K562 (cell line): ENCODE measurements at regions not wholly inside any gene's neighbourhood (a gene's known extent, or its start where the extent isn't known, plus 50 kb on each side); places are given as distances from the start of the nearest gene placed in this dataset.

Source experiments
- ATAC-seq: fragments of 200-7000 bp; cut with Tn5 transposase; 3 replicates; pipeline ENCODE4 v1.9.1; 2020; ENCODE audit warnings: moderate library complexity
- BruUV-seq: library from RNA; stranded (reverse); fragments of 400-500 nt; replicated peaks from 2 replicates; lab custom pipeline; 2021; lab: Mats Ljungman, UMichigan
- CTCF ChIA-PET: fragments of 300-600 bp; formaldehyde crosslinking; extraction: SDS; loops from one replicate; lab custom pipeline; 2021; ENCODE audit warnings: low intra/inter-chr PET ratio; lab: Yijun Ruan, JAX
- POLR2A ChIA-PET: fragments of 300-600, 350-650 bp; sonication (Branson Sonifier 250); formaldehyde crosslinking; extraction: SDS; loops from one replicate; lab custom pipeline; 2021; ENCODE audit warnings: antibody characterized with exemption, inconsistent platforms; lab: Yijun Ruan, JAX
- DNase-seq, 4 experiments: peaks; one replicate each; pipeline versions ENCODE4 v3.0.0 to v3.0.0-alpha.2; 2011 to 2018; ENCODE audit warnings: low spot score in 3 of 4, mixed read lengths in 3 of 4; ENCODE audit errors: extremely low read depth in 1 of 4
- FAIRE-seq: peaks from 2 replicates; lab custom pipeline; 2011; peaks lifted over from hg19 to GRCh38; lab: Jason Lieb, UNC
- H2AFZ ChIP-seq: 2 replicates; pipeline ENCODE4 v1.6.0; 2011; ENCODE audit warnings: low read depth, low read length, control low read depth, inconsistent platforms
- H3K27ac ChIP-seq: fragments of 200-600 bp; 3 replicates; pipeline ENCODE4 v1.8.0; 2011; ENCODE audit warnings: low read depth, mild to moderate bottlenecking, control low read depth, inconsistent platforms, low read length, moderate library complexity, mixed read lengths; ENCODE audit errors: extremely low read depth
- H3K27me3 ChIP-seq, 2 experiments: fragments of 300-600 bp in 1 of 2; 2 replicates in 1 of 2; 3 replicates in 1 of 2; pipeline versions ENCODE4 v1.6.0 to v1.8.0; 2011; ENCODE audit warnings: inconsistent platforms in 2 of 2, low read length in 2 of 2, mild to moderate bottlenecking in 1 of 2, mixed read lengths in 1 of 2, moderate library complexity in 1 of 2; ENCODE audit not compliant: control insufficient read depth in 2 of 2, insufficient read depth in 2 of 2
- H3K36me3 ChIP-seq: fragments of 300-600 bp; 3 replicates; pipeline ENCODE4 v1.8.0; 2011; ENCODE audit warnings: mild to moderate bottlenecking, low read length, inconsistent platforms; ENCODE audit not compliant: control insufficient read depth, insufficient read depth
- H3K4me1 ChIP-seq, 2 experiments: fragments of 200-600 bp in 1 of 2; replicated peaks in 1 of 2; 2 replicates in 1 of 2; 3 replicates in 1 of 2; pipeline versions ENCODE4 v1.5.1 to v1.8.0; 2011; ENCODE audit warnings: inconsistent platforms in 2 of 2, low read length in 2 of 2, mild to moderate bottlenecking in 1 of 2, mixed read lengths in 1 of 2, moderate library complexity in 1 of 2; ENCODE audit not compliant: control insufficient read depth in 2 of 2, insufficient read depth in 2 of 2
- H3K4me2 ChIP-seq: 2 replicates; pipeline ENCODE4 v1.6.1; 2011; ENCODE audit warnings: low read length, control low read depth, inconsistent platforms, mixed read lengths; ENCODE audit not compliant: insufficient read depth
- H3K4me3 ChIP-seq: fragments of 200-600 bp; sonication (generic), shearing (Covaris generic); 2 replicates; pipeline ENCODE4 v1.5.1; 2016; ENCODE audit warnings: control low read depth, inconsistent platforms
- H3K79me2 ChIP-seq: fragments of 200-600 bp; 3 replicates; pipeline ENCODE4 v1.8.0; 2011; ENCODE audit warnings: low read length, inconsistent platforms; ENCODE audit not compliant: control insufficient read depth, insufficient read depth
- H3K9ac ChIP-seq, 2 experiments: 2 replicates each; pipeline versions ENCODE4 v1.6.0 to v1.6.1; 2011; ENCODE audit warnings: low read depth in 2 of 2, low read length in 2 of 2, control low read depth in 1 of 2, inconsistent platforms in 1 of 2, mild to moderate bottlenecking in 1 of 2, mixed read lengths in 1 of 2; ENCODE audit not compliant: insufficient read depth in 1 of 2
- H3K9me1 ChIP-seq: one replicate; pipeline ENCODE4 v1.6.0; 2011; ENCODE audit warnings: inconsistent platforms, mild to moderate bottlenecking, low read length, moderate library complexity; ENCODE audit not compliant: control insufficient read depth, insufficient read depth
- H3K9me3 ChIP-seq: replicated peaks from 2 replicates; pipeline ENCODE4 v1.5.1; 2011; ENCODE audit warnings: low read depth, low read length, inconsistent platforms; ENCODE audit not compliant: control insufficient read depth, insufficient read depth
- H4K20me1 ChIP-seq: replicated peaks from 2 replicates; pipeline ENCODE4 v1.6.1; 2011; ENCODE audit warnings: low read length, inconsistent platforms, mixed read lengths; ENCODE audit not compliant: control insufficient read depth, insufficient read depth
- ATF7 ChIP-seq: fragments of 450-650 bp; IDR thresholded peaks from 2 replicates; pipeline ENCODE4 v1.7.1; 2014; ENCODE audit warnings: mild to moderate bottlenecking, moderate library complexity
- CGGBP1 ChIP-seq: fragments of 250-450 bp; sonication (Bioruptor Pico); IDR thresholded peaks from 2 replicates; pipeline ENCODE4 v1.9.0; 2021; ENCODE audit warnings: mild to moderate bottlenecking
- CHD2 ChIP-seq: IDR thresholded peaks from 2 replicates; pipeline ENCODE4 v1.6.1; 2011; ENCODE audit warnings: low read depth, low read length
- E2F8 ChIP-seq: fragments of 450-650 bp; IDR thresholded peaks from 2 replicates; pipeline ENCODE4 v1.7.1; 2018; ENCODE audit warnings: mild to moderate bottlenecking, low read depth; ENCODE audit not compliant: partially characterized antibody
- FIP1L1 ChIP-seq: fragments of 200-400 bp; formaldehyde crosslinking; IDR thresholded peaks from 2 replicates; pipeline ENCODE4 v1.6.1; 2018; ENCODE audit warnings: mild to moderate bottlenecking, low read depth, low read length; ENCODE audit not compliant: poor library complexity, severe bottlenecking
- LCOR ChIP-seq: sonication (generic); formaldehyde crosslinking; IDR thresholded peaks from 2 replicates; pipeline ENCODE4 v1.8.0; 2022; ENCODE audit warnings: mild to moderate bottlenecking, missing genetic modification reagents
- MCM3 ChIP-seq: fragments of 450-650 bp; IDR thresholded peaks from 2 replicates; pipeline ENCODE4 v1.6.1; 2016
- MECOM ChIP-seq: fragments of 250-450 bp; sonication (Bioruptor Pico); IDR thresholded peaks from 2 replicates; pipeline ENCODE4 v1.8.0; 2022; ENCODE audit warnings: inconsistent platforms
- MTF1 ChIP-seq: fragments of 250-450 bp; sonication (Bioruptor Pico); IDR thresholded peaks from 2 replicates; pipeline ENCODE4 v1.9.0; 2021; ENCODE audit warnings: moderate library complexity, mild to moderate bottlenecking, inconsistent platforms, borderline replicate concordance
- TCF7L2 ChIP-seq: fragments of 150-350 bp; IDR thresholded peaks from 2 replicates; pipeline ENCODE4 v1.6.1; 2016; ENCODE audit warnings: low read depth, mild to moderate bottlenecking, low read length, moderate library complexity
- TEAD2 ChIP-seq: fragments of 450-650 bp; IDR thresholded peaks from 2 replicates; pipeline ENCODE4 v1.6.1; 2016; ENCODE audit warnings: missing genetic modification characterization, control low read depth, missing compliant biosample characterization
- TFE3 ChIP-seq: fragments of 450-650 bp; formaldehyde crosslinking; IDR thresholded peaks from 2 replicates; pipeline ENCODE4 v1.4.0; 2020; ENCODE audit warnings: mild to moderate bottlenecking, mixed read lengths
- ZNF174 ChIP-seq: fragments of 250-450 bp; sonication (Bioruptor Pico); IDR thresholded peaks from 2 replicates; pipeline ENCODE4 v1.4.0; 2020; ENCODE audit warnings: mild to moderate bottlenecking
- ZNF23 ChIP-seq: fragments of 250-450 bp; sonication (Bioruptor Pico); IDR thresholded peaks from 2 replicates; pipeline ENCODE4 v1.4.0; 2020; ENCODE audit warnings: mild to moderate bottlenecking
- ZNF57 ChIP-seq: fragments of 450-650 bp; formaldehyde crosslinking; IDR thresholded peaks from 2 replicates; pipeline ENCODE4 v1.4.0; 2020; ENCODE audit warnings: mild to moderate bottlenecking, moderate library complexity
- ZNF740 ChIP-seq, 3 experiments: fragments of 200-800 bp in 1 of 3; sonication (Bioruptor generic) in 1 of 3; sonication (generic) in 1 of 3; formaldehyde crosslinking in 1 of 3; IDR thresholded peaks; 2 replicates each; pipeline versions ENCODE4 v1.6.1 to v1.8.0; 2016 to 2022; ENCODE audit warnings: mild to moderate bottlenecking in 2 of 3, missing compliant biosample characterization in 2 of 3, missing genetic modification characterization in 2 of 3, missing genetic modification reagents in 1 of 3
- WGBS: fragments of 100-300 bp; shearing (Covaris generic); methylation state at CpG from one replicate; pipeline ENCODE4 v1.1.6; 2016; ENCODE audit warnings: low coverage, mixed read lengths; ENCODE audit not compliant: insufficient coverage; ENCODE audit errors: missing lambda C conversion rate; 5-methylcytosine and 5-hydroxymethylcytosine counted together
- in situ Hi-C: fragments of 300-500 bp; cut with MboI; formaldehyde crosslinking; loops from 4 replicates; pipeline ENCODE4 v1.15.0; 2018; ENCODE audit warnings: inconsistent platforms, mixed read lengths
- intact Hi-C: fragments of 100-400 bp; cut with micrococcal nuclease; formaldehyde crosslinking; loops from 2 replicates; pipeline ENCODE4 v1.14.2; 2022

- no peak for TF ChIP-seq TFE3 (CRISPR knock-in tag)
- TF ChIP-seq CHD2 = no peak
- no peak for TF ChIP-seq TEAD2
- TF ChIP-seq ZNF740 (CRISPR knock-in tag; IDR thresholded peaks at IDR 0.05) = no peak
- TF ChIP-seq ZNF740 (tag; IDR thresholded peaks at IDR 0.05) = no peak
- TF ChIP-seq LCOR (CRISPR knock-in tag) = no peak
These were observed 144.7 kb downstream of the CYRIA start (continued) for GRCh38 chr2:16520891-16521290.

GRCh38 chr2:16515696-16516095 is 149.9 kb downstream of the CYRIA start:
- Histone ChIP-seq H3K27me3 (no peaks in the 10 kb centered on the region), H4K20me1 (no peaks in the 10 kb centered on the region), H3K9me1 (no peaks in the 10 kb centered on the region), H3K4me2 (no peak overlapping the region), H3K36me3 (no peaks in the 10 kb centered on the region), H3K27ac (no peak overlapping the region), H3K79me2 (no peaks in the 10 kb centered on the region), H3K9ac (no peak overlapping the region), H2AFZ (no peak overlapping the region), H3K4me3 (no peak overlapping the region), H3K9me3 (no peaks in the 10 kb centered on the region), H3K4me1 (no peaks in the 10 kb centered on the region)
- intact Hi-C loops (loop anchor here (10.0 kb wide), 1 partner anchor 881 kb away; no protein-coding TSS in a partner anchor), in situ Hi-C loops (no loop called here)
- DNase-seq (no peak), FAIRE-seq (no peak), ATAC-seq (no peak)
- ChIA-PET CTCF (no interaction called here), POLR2A (interaction anchor here (0.5 kb wide), 1 partner anchor 631 kb away, joined by 3 read pairs; no protein-coding TSS in a partner anchor)
- no TSS peak for BruUV-seq
- WGBS = 0% methylated on average over 4 of the region's 4 CpGs
- no peak for TF ChIP-seq MECOM (CRISPR knock-in tag)
- no peak for TF ChIP-seq E2F8
- TF ChIP-seq MCM3 = no peak
- TF ChIP-seq ZNF23 (CRISPR knock-in tag) = no peak
- TF ChIP-seq ATF7 = no peak
- TF ChIP-seq TCF7L2 = no peak
- no peak for TF ChIP-seq CGGBP1
- TF ChIP-seq ZNF174 (CRISPR knock-in tag) = no peak
- no peak for TF ChIP-seq MTF1 (CRISPR knock-in tag)
- no peak for TF ChIP-seq ZNF57
- no peak for TF ChIP-seq FIP1L1
